IMR-90 (cell line): ENCODE measurements at regions not wholly inside any gene's neighbourhood (a gene's known extent, or its start where the extent isn't known, plus 50 kb on each side); places are given as distances from the start of the nearest gene placed in this dataset.

ENCODE experiments used
- ATAC-seq: fragments of 200-7000 bp; cut with Tn5 transposase; 2 replicates; pipeline ENCODE4 v1.9.1; 2020; ENCODE audit warnings: low read depth, mild to moderate bottlenecking, moderate library complexity
- BruUV-seq: library from RNA; stranded (reverse); fragments of 400-500 nt; replicated peaks from 2 replicates; lab custom pipeline; 2021; lab: Mats Ljungman, UMichigan
- CTCF ChIA-PET: fragments of 300-600 bp; formaldehyde crosslinking; extraction: SDS; loops from one replicate; lab custom pipeline; 2021; ENCODE audit warnings: antibody characterized with exemption; lab: Yijun Ruan, JAX
- POLR2A ChIA-PET: fragments of 300-600 bp; sonication (Branson Sonifier 250); formaldehyde crosslinking; loops from one replicate; lab custom pipeline; 2022; ENCODE audit warnings: antibody characterized with exemption; ENCODE audit not compliant: unreplicated experiment; lab: Charles Lee
- DNase-seq: peaks from one replicate; pipeline ENCODE4 v3.0.0; 2013
- H2AFZ ChIP-seq: replicated peaks from 2 replicates; pipeline ENCODE3; 2013; ENCODE audit warnings: low read length, mild to moderate bottlenecking; ENCODE audit not compliant: poor library complexity
- H2AK5ac ChIP-seq: 2 replicates; pipeline ENCODE4 v1.6.1; 2013; ENCODE audit warnings: low read depth, low read length, inconsistent platforms
- H2AK9ac ChIP-seq: replicated peaks from 2 replicates; pipeline ENCODE3; 2013; ENCODE audit warnings: mild to moderate bottlenecking, low read depth, low read length, moderate library complexity; ENCODE audit not compliant: poor library complexity
- H2BK120ac ChIP-seq: 2 replicates; pipeline ENCODE4 v1.6.1; 2013; ENCODE audit warnings: low read depth, low read length, inconsistent platforms
- H2BK15ac ChIP-seq: 3 replicates; pipeline ENCODE4 v1.6.1; 2013; ENCODE audit warnings: low read depth, low read length, inconsistent platforms
- H2BK20ac ChIP-seq: 2 replicates; pipeline ENCODE4 v1.6.1; 2013; ENCODE audit warnings: low read depth, mild to moderate bottlenecking, inconsistent platforms, low read length, moderate library complexity
- H2BK5ac ChIP-seq: 2 replicates; pipeline ENCODE4 v1.6.1; 2013; ENCODE audit warnings: mild to moderate bottlenecking, low read depth, low read length, inconsistent platforms; ENCODE audit not compliant: poor library complexity, severe bottlenecking
- H3K14ac ChIP-seq: replicated peaks from 2 replicates; pipeline ENCODE4 v1.6.1; 2013; ENCODE audit warnings: low read depth, low read length, inconsistent platforms
- H3K18ac ChIP-seq: 2 replicates; pipeline ENCODE4 v1.6.1; 2013; ENCODE audit warnings: low read depth, low read length, control low read depth
- H3K23ac ChIP-seq: 2 replicates; pipeline ENCODE4 v1.6.1; 2013; ENCODE audit warnings: low read depth, low read length, inconsistent platforms
- H3K27ac ChIP-seq: 2 replicates; pipeline ENCODE4 v1.5.1; 2013; ENCODE audit warnings: mild to moderate bottlenecking, control low read depth, low read length; ENCODE audit not compliant: insufficient read depth
- H3K27me3 ChIP-seq: 2 replicates; pipeline ENCODE4 v1.6.1; 2013; ENCODE audit warnings: low read length; ENCODE audit not compliant: control insufficient read depth, insufficient read depth
- H3K36me3 ChIP-seq: 2 replicates; pipeline ENCODE4 v1.6.1; 2013; ENCODE audit warnings: low read length, mixed read lengths; ENCODE audit not compliant: control insufficient read depth, insufficient read depth
- H3K4ac ChIP-seq: 2 replicates; pipeline ENCODE4 v1.6.1; 2013; ENCODE audit warnings: low read depth, low read length, inconsistent platforms
- H3K4me1 ChIP-seq: 2 replicates; pipeline ENCODE4 v1.6.1; 2013; ENCODE audit warnings: low read length, mixed read lengths; ENCODE audit not compliant: control insufficient read depth, insufficient read depth
- H3K4me2 ChIP-seq: 2 replicates; pipeline ENCODE4 v1.6.1; 2013; ENCODE audit warnings: low read depth, mild to moderate bottlenecking, control low read depth, low read length, moderate library complexity
- H3K4me3 ChIP-seq: 2 replicates; pipeline ENCODE4 v1.5.1; 2013; ENCODE audit warnings: low read depth, mild to moderate bottlenecking, control low read depth, low read length, moderate library complexity; ENCODE audit not compliant: insufficient read depth
- H3K56ac ChIP-seq: 2 replicates; pipeline ENCODE4 v1.6.1; 2013; ENCODE audit warnings: low read length, inconsistent platforms; ENCODE audit not compliant: insufficient read depth; ENCODE audit errors: extremely low read depth
- H3K79me1 ChIP-seq, 2 experiments: 2 replicates each; pipeline ENCODE4 v1.6.1; 2013; ENCODE audit warnings: low read length in 2 of 2, inconsistent platforms in 1 of 2, low read depth in 1 of 2
- H3K9ac ChIP-seq: 2 replicates; pipeline ENCODE4 v1.6.1; 2013; ENCODE audit warnings: low read depth, low read length, control low read depth
- H3K9me1 ChIP-seq: 2 replicates; pipeline ENCODE4 v1.6.1; 2013; ENCODE audit warnings: low read length, inconsistent platforms; ENCODE audit not compliant: insufficient read depth
- H3K9me3 ChIP-seq: 2 replicates; pipeline ENCODE4 v1.6.1; 2013; ENCODE audit warnings: low read length; ENCODE audit not compliant: control insufficient read depth, insufficient read depth
- H4K20me1 ChIP-seq: 2 replicates; pipeline ENCODE4 v1.6.1; 2013; ENCODE audit warnings: low read length, inconsistent platforms; ENCODE audit not compliant: insufficient read depth
- H4K5ac ChIP-seq: 2 replicates; pipeline ENCODE4 v1.6.1; 2013; ENCODE audit warnings: mild to moderate bottlenecking, low read depth, low read length, control low read depth
- H4K8ac ChIP-seq, 2 experiments: 2 replicates each; pipeline ENCODE4 v1.6.1; 2013; ENCODE audit warnings: low read depth in 2 of 2, low read length in 2 of 2, control low read depth in 1 of 2, inconsistent platforms in 1 of 2
- H4K91ac ChIP-seq: 2 replicates; pipeline ENCODE4 v1.6.1; 2013; ENCODE audit warnings: low read depth, low read length, inconsistent platforms; ENCODE audit not compliant: insufficient read depth
- NFE2L2 ChIP-seq: fragments of 150-350 bp; IDR thresholded peaks from 2 replicates; pipeline ENCODE4 v1.6.1; 2016; ENCODE audit warnings: low read depth, mild to moderate bottlenecking, low read length
- dilution Hi-C: fragments of 300-500 bp; cut with HindIII; formaldehyde crosslinking; loops from one replicate; pipeline ENCODE4 v1.14.3; 2018; ENCODE audit warnings: low sequenced_read_pairs; ENCODE audit not compliant: unreplicated experiment
- in situ Hi-C: fragments of 300-500 bp; cut with MboI; formaldehyde crosslinking; loops from 3 replicates; pipeline ENCODE4 v1.14.3; 2019; ENCODE audit warnings: low sequenced_read_pairs, inconsistent platforms, mixed read lengths
- intact Hi-C: fragments of 100-400 bp; cut with micrococcal nuclease; formaldehyde crosslinking; loops from 2 replicates; pipeline ENCODE4 v1.10.0; 2022

- H3K9me1 ChIP-seq, result no peaks in the 10 kb centered on the region
- no peak overlapping the region for H2BK5ac ChIP-seq
- H2AFZ ChIP-seq, result no peak overlapping the region
- no peak overlapping the region for H4K91ac ChIP-seq
- no peak overlapping the region for H3K27ac ChIP-seq
- no peak overlapping the region for H3K18ac ChIP-seq
- H3K27me3 ChIP-seq, result no peaks in the 10 kb centered on the region
- H4K5ac ChIP-seq, result no peak overlapping the region
- intact Hi-C loops (no loop called here), dilution Hi-C loops (no loop called here), in situ Hi-C loops (no loop called here)
- H3K4me1 ChIP-seq, result peaks cover 2% of the 10 kb centered on the region; the same call in 1 of the 2 replicates
- no peak overlapping the region for H2BK120ac ChIP-seq
- H3K9ac ChIP-seq, result no peak overlapping the region
- TF ChIP-seq NFE2L2, result no peak
- DNase-seq (no peak), ATAC-seq (no peak)
- H3K56ac ChIP-seq, result no peak overlapping the region
- no peak overlapping the region for H3K14ac ChIP-seq
- H3K23ac ChIP-seq, result no peak overlapping the region
- no peaks in the 10 kb centered on the region for H4K20me1 ChIP-seq
- ChIA-PET POLR2A (no interaction called here), CTCF (no interaction called here)
- H2BK15ac ChIP-seq, result no peak overlapping the region
- no peak overlapping the region for H4K8ac ChIP-seq
- H2BK20ac ChIP-seq, result no peak overlapping the region
- H3K36me3 ChIP-seq, result no peaks in the 10 kb centered on the region
- no peak overlapping the region for H3K4me2 ChIP-seq
- no peak overlapping the region for H3K4ac ChIP-seq
- no peaks in the 10 kb centered on the region for H3K79me1 ChIP-seq
- BruUV-seq, result no TSS peak
- no peaks in the 10 kb centered on the region for H3K9me3 ChIP-seq
- no peak overlapping the region for H2AK5ac ChIP-seq
- no peak overlapping the region for H2AK9ac ChIP-seq
- H3K4me3 ChIP-seq, result no peak overlapping the region
These were observed 126.7 kb upstream of the ZNF608 start for GRCh38 chr5:124873188-124873587.
